GM19467 (cell line): ENCODE measurements at regions not wholly inside any gene's neighbourhood (a gene's known extent, or its start where the extent isn't known, plus 50 kb on each side); places are given as distances from the start of the nearest gene placed in this dataset.

ENCODE experiments used
- ATAC-seq: cut with Tn5 transposase; IDR thresholded peaks from one replicate; pipeline ENCODE4 v1.9.1; 2021; ENCODE audit warnings: mild to moderate bottlenecking, moderate library complexity; ENCODE audit not compliant: unreplicated experiment

- no peak for ATAC-seq
Observed at GRCh38 chrX:109841869-109842579, 109.0 kb upstream of the ACSL4 start.

GRCh38 chrX:109842611-109843010 is 109.6 kb upstream of the ACSL4 start:
- no peak for ATAC-seq

GRCh38 chrX:109843963-109844751 is 111.1 kb upstream of the ACSL4 start:
- no peak for ATAC-seq

- ATAC-seq, result no peak
Observed at GRCh38 chrX:109844986-109845385, 111.9 kb upstream of the ACSL4 start.

- no peak for ATAC-seq
Observed at GRCh38 chrX:109845996-109846395, 112.9 kb upstream of the ACSL4 start.

GRCh38 chrX:109847257-109848187 is 114.5 kb upstream of the ACSL4 start:
- ATAC-seq, result no peak

GRCh38 chrX:109848461-109849050 is 115.5 kb upstream of the ACSL4 start:
- ATAC-seq, result peak; percentile 85

GRCh38 chrX:109854096-109854495 is 121.0 kb upstream of the ACSL4 start:
- ATAC-seq, result no peak

GRCh38 chrX:109855501-109855900 is 122.4 kb upstream of the ACSL4 start:
- ATAC-seq, result no peak

GRCh38 chrX:109856974-109857373 is 123.9 kb upstream of the ACSL4 start:
- no peak for ATAC-seq

GRCh38 chrX:109857584-109858228 is 124.6 kb upstream of the ACSL4 start:
- ATAC-seq, result no peak

GRCh38 chrX:109858602-109859341 is 125.7 kb upstream of the ACSL4 start:
- ATAC-seq, result no peak

- ATAC-seq, result no peak
Observed at GRCh38 chrX:109859651-109860050, 126.6 kb upstream of the ACSL4 start.

- ATAC-seq, result no peak
Observed at GRCh38 chrX:109862433-109862832, 129.4 kb upstream of the ACSL4 start.

GRCh38 chrX:109863811-109864210 is 130.8 kb upstream of the ACSL4 start:
- no peak for ATAC-seq

- ATAC-seq, result no peak
Observed at GRCh38 chrX:109871121-109871888, 131.6 kb upstream of the TMEM164 start.

GRCh38 chrX:109872021-109872732 is 130.7 kb upstream of the TMEM164 start:
- no peak for ATAC-seq

- no peak for ATAC-seq
Observed at GRCh38 chrX:109873574-109873973, 129.3 kb upstream of the TMEM164 start.
